ENCODE measurements at regions not wholly inside any gene's neighbourhood (a gene's known extent, or its start where the extent isn't known, plus 50 kb on each side); places are given as distances from the start of the nearest gene placed in this dataset.
"Not testable (repeated sequence)": the region's sequence is repeated elsewhere in the genome, so short reads cannot be mapped to it uniquely, and the experiment has no call there.

DNA sequence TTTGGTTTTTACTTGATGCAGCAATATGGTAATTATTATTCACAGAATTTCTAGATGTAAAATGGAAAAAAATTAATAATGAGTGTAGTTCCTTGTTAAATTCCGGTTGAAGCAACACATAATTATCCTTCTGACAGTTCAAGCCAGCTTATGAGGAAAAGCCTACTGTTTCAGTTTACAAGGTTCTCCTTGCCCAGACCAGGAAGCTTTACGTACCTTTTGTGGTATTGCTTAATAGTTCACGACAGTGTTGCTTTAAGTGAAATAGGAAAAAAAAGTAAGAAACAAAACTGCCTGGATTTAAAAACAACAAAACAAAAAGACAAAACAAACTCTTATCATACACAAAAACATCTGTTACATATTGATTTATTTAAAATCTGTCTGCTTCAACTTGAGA is 547.3 kb upstream of the C9orf72 start:
- H3K9me3 Mint-ChIP-seq, result no peaks in the 10 kb centered on the region
- ATAC-seq, result no peak
- no peaks in the 10 kb centered on the region for H3K36me3 Mint-ChIP-seq
- DNase-seq (ENCODE audit: low spot score in 2 of 2), result no peak
- H3K27ac Mint-ChIP-seq, result no peak overlapping the region

DNA sequence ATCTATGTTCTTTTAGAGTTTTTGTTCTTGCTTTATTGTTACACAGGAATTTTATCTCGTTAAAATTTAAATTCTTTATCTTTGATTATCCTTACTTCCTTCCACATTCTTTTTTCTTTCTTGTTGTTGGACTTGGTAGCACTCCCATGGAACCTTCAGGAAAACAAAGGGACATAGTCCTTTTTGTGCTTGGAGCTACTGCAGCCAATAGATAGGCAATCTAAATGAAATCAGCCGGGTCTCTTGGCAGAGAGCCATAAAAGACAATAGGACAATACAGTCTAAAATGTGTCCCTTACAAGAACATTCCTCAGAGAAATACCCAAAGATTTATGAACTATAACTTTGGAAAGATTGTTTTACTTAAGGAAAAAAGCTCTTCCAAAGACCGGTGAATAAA is 548.1 kb upstream of the C9orf72 start:
- H3K36me3 Mint-ChIP-seq, result no peaks in the 10 kb centered on the region
- no peaks in the 10 kb centered on the region for H3K9me3 Mint-ChIP-seq
- H3K27ac Mint-ChIP-seq, result no peak overlapping the region
- DNase-seq (ENCODE audit: low spot score in 2 of 2) (no peak), ATAC-seq (no peak)

DNA sequence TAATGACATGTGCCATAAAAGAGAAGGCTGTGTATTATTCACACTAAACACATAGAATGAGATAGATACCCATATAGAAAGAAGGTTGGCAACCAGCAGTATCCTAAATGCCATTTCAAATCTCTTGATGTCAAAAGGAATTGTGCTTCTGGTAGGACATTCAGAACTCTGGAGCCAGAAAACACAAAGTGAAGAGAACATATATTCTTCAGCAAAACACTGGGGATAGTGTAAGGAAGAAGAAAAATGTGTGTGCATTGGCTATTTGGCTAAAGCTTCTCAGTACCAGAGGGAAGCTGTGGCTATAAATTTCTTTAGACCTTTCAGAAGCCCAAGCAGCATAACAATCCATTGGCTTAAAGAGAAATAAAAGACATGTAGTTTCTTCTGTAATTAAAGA is 551.6 kb upstream of the C9orf72 start:
- no peaks in the 10 kb centered on the region for H3K36me3 Mint-ChIP-seq
- ATAC-seq, result no peak

DNA sequence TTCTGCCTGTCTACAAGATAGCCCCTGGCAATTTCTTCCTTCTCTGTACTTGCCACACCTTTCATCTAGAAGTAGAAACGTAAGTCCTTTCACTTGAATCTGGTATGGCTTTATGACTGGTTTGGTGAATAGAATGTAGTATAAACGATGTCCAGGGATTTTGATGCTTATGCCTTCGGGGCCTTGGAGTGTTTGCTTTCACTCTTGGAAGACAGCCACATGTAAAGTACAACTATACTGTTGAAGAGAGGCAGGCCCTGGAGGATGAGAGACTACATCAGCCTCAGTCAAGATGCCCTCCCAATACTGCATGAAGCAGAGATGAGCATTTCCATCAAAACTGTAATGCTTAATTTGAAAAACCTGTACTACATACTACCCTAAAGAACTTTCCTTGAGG is 553.8 kb upstream of the C9orf72 start:
- H3K27ac Mint-ChIP-seq, result no peak overlapping the region
- DNase-seq (ENCODE audit: low spot score in 2 of 2), result no peak
- H3K36me3 Mint-ChIP-seq, result no peaks in the 10 kb centered on the region
- no peaks in the 10 kb centered on the region for H3K9me3 Mint-ChIP-seq
- ATAC-seq, result no peak

More for the DNA sequence above, 551.6 kb upstream of the C9orf72 start:
- Mint-ChIP-seq H3K9me3 (no peaks in the 10 kb centered on the region), H3K27ac (no peak overlapping the region)
- no peak for DNase-seq (ENCODE audit: low spot score in 2 of 2)

DNA sequence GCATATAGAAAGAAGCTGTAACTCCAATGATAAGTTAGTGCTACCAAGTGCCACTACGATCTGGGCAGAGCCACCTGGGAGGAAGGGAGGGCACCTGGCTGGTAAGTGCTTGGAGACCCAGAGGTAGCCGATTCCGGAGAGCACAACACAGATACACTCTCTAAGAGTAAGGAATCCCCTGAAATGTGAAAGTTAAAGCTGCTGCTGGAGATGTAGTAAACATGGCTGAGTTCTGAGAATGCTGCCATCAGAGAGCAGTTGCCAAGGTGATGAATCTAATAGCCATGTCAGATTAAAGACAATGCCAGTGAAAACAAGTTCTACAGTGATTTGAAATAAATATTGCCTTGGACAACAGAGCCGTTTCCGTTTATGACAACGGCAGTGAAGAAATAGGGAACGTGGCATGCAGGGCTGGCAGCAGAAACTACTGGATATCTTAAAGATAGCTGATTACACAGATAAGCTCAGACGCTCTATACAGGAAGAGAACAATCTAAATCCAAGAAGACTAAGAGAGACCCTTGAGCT is 561.2 kb upstream of the C9orf72 start:
- Mint-ChIP-seq H3K36me3 (no peaks in the 10 kb centered on the region), H3K9me3 (no peaks in the 10 kb centered on the region), H3K27ac (no peak overlapping the region)
- DNase-seq (ENCODE audit: low spot score in 2 of 2), result no peak
- no peak for ATAC-seq

DNA sequence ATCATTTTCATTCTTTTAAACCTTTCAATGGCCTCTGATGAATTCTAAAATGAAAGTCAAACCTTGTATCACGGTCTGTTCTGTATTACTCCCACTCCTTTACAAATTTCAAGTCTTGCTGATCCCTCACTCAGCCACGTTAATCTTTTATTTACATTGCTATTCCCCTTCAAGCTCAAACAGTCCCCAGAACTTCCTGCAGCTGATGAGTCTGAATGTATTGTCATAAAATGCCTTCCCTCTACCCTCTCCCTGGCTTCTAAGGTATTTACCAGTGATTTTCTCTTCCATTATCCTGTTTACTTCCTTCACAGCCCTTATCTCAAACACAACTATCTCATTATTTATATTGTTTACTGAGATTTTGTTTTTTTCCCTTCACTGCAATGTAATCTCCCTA is 562.3 kb upstream of the C9orf72 start:
- ATAC-seq (no peak), DNase-seq (ENCODE audit: low spot score in 2 of 2) (no peak)
- H3K9me3 Mint-ChIP-seq, result no peaks in the 10 kb centered on the region
- H3K27ac Mint-ChIP-seq, result no peak overlapping the region
- H3K36me3 Mint-ChIP-seq, result no peaks in the 10 kb centered on the region

DNA sequence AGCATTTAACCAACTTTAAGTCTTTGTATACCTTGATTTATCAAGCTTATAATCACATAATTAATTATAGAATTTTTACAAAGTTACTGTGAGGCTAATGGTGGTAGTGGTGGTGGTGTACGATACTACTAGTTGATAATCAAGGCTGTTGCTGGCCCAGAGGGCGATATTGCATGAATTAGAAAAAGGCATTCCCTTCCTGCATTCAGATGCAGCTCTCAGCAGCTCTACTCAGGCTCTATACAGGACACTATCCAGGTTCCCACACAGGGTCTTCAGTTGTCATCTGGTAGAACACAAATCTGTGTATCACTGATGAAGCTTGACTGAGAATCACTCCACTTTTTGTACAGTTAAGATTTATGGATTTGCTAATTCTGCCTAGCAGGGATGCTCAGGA is 562.8 kb upstream of the C9orf72 start:
- ATAC-seq, result no peak

DNA sequence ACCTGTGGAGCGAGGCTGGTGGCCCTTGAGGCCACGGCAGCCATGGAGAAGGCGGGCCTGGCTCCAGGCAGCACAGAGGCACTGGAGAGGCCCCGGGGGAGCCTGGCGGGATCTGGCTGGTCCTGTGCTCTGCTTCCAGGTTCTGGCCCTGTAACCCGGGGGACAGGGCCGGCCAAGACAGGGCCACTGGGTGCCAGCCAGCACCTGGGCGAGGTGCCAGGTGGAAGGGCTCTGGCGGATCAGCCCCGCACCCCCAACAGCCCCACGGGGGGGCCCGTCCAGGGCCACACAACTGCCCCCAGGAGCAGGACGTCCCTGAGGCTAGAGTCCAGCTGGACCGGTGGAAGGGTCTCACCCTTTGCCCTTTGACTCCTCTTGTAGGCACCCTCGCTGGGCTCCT is 574.1 kb upstream of the C9orf72 start:
- ATAC-seq; H3K36me3 Mint-ChIP-seq; H3K9me3 Mint-ChIP-seq; H3K27ac Mint-ChIP-seq; DNase-seq (ENCODE audit: low spot score in 2 of 2): not testable (repeated sequence)

More for the DNA sequence above, 562.8 kb upstream of the C9orf72 start:
- Mint-ChIP-seq H3K9me3 (no peaks in the 10 kb centered on the region), H3K36me3 (no peaks in the 10 kb centered on the region), H3K27ac (no peak overlapping the region)
- DNase-seq (ENCODE audit: low spot score in 2 of 2), result no peak

- not testable (repeated sequence) for H3K9me3 Mint-ChIP-seq; ATAC-seq; H3K36me3 Mint-ChIP-seq; H3K27ac Mint-ChIP-seq; DNase-seq (ENCODE audit: low spot score in 2 of 2)
Observed at GRCh38 chr9:28147923-28148597, 574.8 kb upstream of the C9orf72 start.

GRCh38 chr9:28149361-28150050 is 576.2 kb upstream of the C9orf72 start:
- not testable (repeated sequence) for H3K36me3 Mint-ChIP-seq; H3K9me3 Mint-ChIP-seq; DNase-seq (ENCODE audit: low spot score in 2 of 2); H3K27ac Mint-ChIP-seq; ATAC-seq

DNA sequence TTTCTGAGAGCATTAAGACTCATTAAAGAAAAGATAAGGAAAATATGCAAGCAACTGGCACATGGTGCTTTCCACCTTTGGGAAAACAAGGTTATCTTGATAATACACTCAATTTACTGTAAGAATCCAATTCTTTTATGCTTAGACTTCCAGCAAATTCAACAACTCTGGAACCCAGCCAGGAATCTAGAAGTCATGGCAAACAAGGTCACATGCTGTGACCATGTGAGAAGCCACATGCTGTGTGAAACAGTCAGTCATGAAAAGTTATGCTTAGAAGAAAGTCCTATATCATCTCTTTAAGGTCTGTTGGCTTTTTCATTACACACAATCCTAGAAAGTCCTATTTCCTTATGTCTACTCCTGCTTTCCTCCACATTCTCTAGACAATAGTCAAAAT is 581.8 kb upstream of the C9orf72 start:
- no peak for ATAC-seq
- no peak overlapping the region for H3K27ac Mint-ChIP-seq
- H3K9me3 Mint-ChIP-seq, result no peaks in the 10 kb centered on the region
- H3K36me3 Mint-ChIP-seq, result no peaks in the 10 kb centered on the region
- DNase-seq (ENCODE audit: low spot score in 2 of 2), result no peak

DNA sequence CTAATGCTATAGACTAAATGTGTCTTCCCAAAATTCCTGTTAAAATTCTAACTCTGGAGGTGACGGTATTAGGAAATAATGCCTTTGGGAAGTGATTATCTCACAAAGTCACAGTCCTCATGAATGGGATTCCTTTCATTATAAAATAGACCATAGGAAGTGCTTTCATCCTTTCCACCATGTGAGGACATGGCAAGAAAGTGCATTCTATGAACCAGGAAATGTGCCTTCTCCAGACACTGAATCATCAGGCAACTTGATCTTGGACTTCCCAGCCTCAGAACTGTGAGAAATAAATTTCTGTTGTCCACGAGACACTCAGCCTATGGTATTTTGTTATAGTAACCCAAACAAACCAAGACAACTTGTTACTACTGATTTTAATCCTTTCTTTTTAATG is 582.4 kb upstream of the C9orf72 start:
- DNase-seq (ENCODE audit: low spot score in 2 of 2), result no peak
- Mint-ChIP-seq H3K36me3 (no peaks in the 10 kb centered on the region), H3K27ac (no peak overlapping the region), H3K9me3 (no peaks in the 10 kb centered on the region)
- no peak for ATAC-seq

- ATAC-seq (no peak), DNase-seq (ENCODE audit: low spot score in 2 of 2) (no peak)
- H3K9me3 Mint-ChIP-seq, result peaks cover 0 to 4% of the 10 kb centered on the region in 2 donors
- no peak overlapping the region for H3K27ac Mint-ChIP-seq
- H3K36me3 Mint-ChIP-seq, result no peaks in the 10 kb centered on the region
Observed at GRCh38 chr9:28158451-28158850, 585.2 kb upstream of the C9orf72 start.

GRCh38 chr9:28163619-28164018 is 590.3 kb upstream of the C9orf72 start:
- Mint-ChIP-seq H3K36me3 (no peaks in the 10 kb centered on the region), H3K9me3 (peaks cover 0 to 9% of the 10 kb centered on the region in 2 donors), H3K27ac (no peak overlapping the region)
- DNase-seq (ENCODE audit: low spot score in 2 of 2) (no peak), ATAC-seq (no peak)

DNA sequence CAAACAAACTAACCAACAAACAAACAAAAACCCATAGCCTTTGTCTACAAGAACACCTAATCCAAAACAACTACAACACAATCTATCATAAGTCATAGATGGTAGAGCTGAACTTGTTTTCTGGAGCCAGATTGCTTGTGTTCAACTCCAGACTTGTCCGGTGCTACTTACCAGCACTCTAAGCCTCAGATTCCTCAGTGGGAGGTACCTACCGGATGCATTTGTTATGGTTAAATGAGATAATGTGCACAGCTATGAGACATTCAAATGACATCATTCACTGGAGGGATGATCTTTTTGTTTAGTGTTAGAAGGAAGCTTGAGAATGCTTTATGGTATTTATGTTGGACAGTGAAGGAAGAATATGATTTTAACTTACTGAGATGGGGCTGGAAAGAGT is 592.9 kb upstream of the C9orf72 start:
- peaks cover 0 to 9% of the 10 kb centered on the region in 2 donors for H3K9me3 Mint-ChIP-seq
- H3K36me3 Mint-ChIP-seq, result no peaks in the 10 kb centered on the region
- H3K27ac Mint-ChIP-seq, result no peak overlapping the region
- DNase-seq (ENCODE audit: low spot score in 2 of 2) (no peak), ATAC-seq (no peak)

DNA sequence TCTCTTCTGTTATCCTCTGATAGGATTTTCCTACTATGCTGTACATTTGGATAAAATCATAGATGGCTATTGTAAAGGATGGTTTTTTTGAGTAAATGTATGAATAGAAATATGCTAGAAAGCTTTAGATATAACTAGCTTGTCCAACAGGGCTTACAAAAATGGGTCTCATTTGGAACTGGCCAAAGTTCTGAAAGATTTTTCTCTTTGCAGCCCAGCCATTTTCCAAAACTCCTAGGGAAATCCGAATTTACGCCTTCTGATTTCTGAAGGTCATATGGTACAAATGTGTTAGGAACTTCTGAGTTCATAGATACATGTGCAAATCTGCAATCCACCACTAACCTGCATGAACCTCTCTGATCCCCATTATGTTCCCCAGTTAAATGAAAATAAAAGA is 603.9 kb upstream of the C9orf72 start:
- DNase-seq (ENCODE audit: low spot score in 2 of 2) (no peak), ATAC-seq (no peak)
- Mint-ChIP-seq H3K9me3 (peaks cover 6 to 12% of the 10 kb centered on the region in 2 donors), H3K27ac (no peak overlapping the region), H3K36me3 (no peaks in the 10 kb centered on the region)

DNA sequence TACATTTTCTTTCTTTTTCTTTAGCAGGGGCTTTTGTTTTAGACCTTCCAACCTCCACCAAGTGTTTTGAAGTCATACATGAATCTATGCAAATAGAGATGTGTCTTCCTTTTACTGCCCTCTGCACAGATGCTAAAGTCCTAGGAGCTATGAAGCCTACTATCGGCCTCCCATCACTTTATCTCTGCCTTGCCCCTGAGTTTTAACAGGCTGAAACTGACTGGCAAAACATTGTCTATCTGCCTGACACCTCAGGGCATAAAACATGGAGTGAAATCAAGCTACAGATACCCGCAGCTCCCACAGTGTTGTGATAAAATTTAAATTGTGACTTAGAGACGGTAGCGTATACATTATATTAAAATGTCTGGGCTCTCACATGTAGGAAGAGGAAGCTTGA is 604.6 kb upstream of the C9orf72 start:
- DNase-seq (ENCODE audit: low spot score in 2 of 2) (no peak), ATAC-seq (no peak)
- Mint-ChIP-seq H3K27ac (no peak overlapping the region), H3K9me3 (peaks cover 6 to 12% of the 10 kb centered on the region in 2 donors), H3K36me3 (no peaks in the 10 kb centered on the region)

- no peak overlapping the region for H3K27ac Mint-ChIP-seq
- ATAC-seq, result no peak
- peaks cover 4 to 6% of the 10 kb centered on the region in 2 donors for H3K9me3 Mint-ChIP-seq
- DNase-seq (ENCODE audit: low spot score in 2 of 2), result no peak
- no peaks in the 10 kb centered on the region for H3K36me3 Mint-ChIP-seq
Observed at GRCh38 chr9:28179893-28180292, 606.6 kb upstream of the C9orf72 start.
